ENCODE measurements at regions not wholly inside any gene's neighbourhood (a gene's known extent, or its start where the extent isn't known, plus 50 kb on each side); places are given as distances from the start of the nearest gene placed in this dataset.

DNA sequence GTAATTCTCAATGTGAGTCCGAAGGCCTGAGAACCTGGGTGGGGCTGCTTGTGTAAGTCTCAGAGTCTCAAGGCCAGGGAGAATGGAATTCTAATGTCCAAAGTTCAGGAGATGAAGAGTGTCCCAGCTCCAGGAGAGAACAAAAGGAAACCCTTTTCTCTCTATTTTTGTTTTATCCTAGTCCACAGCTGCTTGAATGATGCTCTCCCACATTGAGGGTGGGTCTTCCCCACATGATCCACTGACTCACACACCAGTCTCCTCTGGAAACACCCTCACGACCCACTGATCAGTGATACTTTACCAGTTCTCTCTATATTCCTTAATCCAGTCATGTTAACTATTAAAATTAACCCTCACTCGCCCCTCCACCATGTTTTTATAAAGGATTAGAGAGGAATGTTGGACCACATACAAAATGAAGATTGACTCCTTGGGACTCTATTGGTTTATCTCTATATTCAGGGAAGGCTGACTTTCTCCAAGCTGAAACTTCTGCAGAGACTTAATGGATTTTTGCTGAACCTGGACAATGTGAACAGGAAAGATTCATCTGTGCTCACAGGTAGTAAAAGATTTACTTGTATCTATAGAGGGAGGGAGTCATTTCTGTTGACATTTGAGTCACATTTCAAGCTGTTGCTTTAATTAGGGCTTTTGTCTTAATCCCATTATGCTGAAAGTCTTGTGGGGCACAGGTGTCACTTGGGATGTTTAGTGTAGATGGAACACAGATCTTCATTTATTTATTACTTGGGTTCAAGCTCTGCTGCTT is 1061.0 kb upstream of the TMEM132C start:
- no peak for DNase-seq
- no peaks in the 10 kb centered on the region for H3K36me3 ChIP-seq
- no peak for TF ChIP-seq POLR2A (IDR thresholded peaks at IDR 0.05)
- TF ChIP-seq, protein P1, sequence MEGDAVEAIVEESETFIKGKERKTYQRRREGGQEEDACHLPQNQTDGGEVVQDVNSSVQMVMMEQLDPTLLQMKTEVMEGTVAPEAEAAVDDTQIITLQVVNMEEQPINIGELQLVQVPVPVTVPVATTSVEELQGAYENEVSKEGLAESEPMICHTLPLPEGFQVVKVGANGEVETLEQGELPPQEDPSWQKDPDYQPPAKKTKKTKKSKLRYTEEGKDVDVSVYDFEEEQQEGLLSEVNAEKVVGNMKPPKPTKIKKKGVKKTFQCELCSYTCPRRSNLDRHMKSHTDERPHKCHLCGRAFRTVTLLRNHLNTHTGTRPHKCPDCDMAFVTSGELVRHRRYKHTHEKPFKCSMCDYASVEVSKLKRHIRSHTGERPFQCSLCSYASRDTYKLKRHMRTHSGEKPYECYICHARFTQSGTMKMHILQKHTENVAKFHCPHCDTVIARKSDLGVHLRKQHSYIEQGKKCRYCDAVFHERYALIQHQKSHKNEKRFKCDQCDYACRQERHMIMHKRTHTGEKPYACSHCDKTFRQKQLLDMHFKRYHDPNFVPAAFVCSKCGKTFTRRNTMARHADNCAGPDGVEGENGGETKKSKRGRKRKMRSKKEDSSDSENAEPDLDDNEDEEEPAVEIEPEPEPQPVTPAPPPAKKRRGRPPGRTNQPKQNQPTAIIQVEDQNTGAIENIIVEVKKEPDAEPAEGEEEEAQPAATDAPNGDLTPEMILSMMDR (IDR thresholded peaks at IDR 0.05 in 8 of 11, conservative IDR thresholded peaks at IDR 0.05 in 3 of 11): no peak
- no peak for TF ChIP-seq POLR2AphosphoS5 (IDR thresholded peaks at IDR 0.05)
- H3K27me3 ChIP-seq (replicated peaks in 1 of 7): no peaks in the 10 kb centered on the region
- intact Hi-C loops (cut with DNase I; ENCODE audit: low total_unique reads): no loop called here
- WGBS, 5 donors: 51 to 64% (median 59%) methylated on average over 3 of the region's 3 CpGs
- no peaks in the 10 kb centered on the region for H3K4me1 ChIP-seq
- H3K9me3 ChIP-seq: peaks cover 0 to 6% (median 0%) of the 10 kb centered on the region in 8 donors
- no peak overlapping the region for H3K27ac ChIP-seq
- H3K4me3 ChIP-seq: no peak overlapping the region

- no peaks in the 10 kb centered on the region for H3K4me1 ChIP-seq
- TF ChIP-seq, protein P1 (IDR thresholded peaks at IDR 0.05 in 8 of 11, conservative IDR thresholded peaks at IDR 0.05 in 3 of 11): no peak
- TF ChIP-seq POLR2A (IDR thresholded peaks at IDR 0.05) (no peak), POLR2AphosphoS5 (IDR thresholded peaks at IDR 0.05) (no peak)
- peaks cover 0 to 14% (median 0%) of the 10 kb centered on the region in 8 donors for H3K9me3 ChIP-seq
- WGBS, 5 donors: 81 to 95% (median 88%) methylated on average over 2 of the region's 2 CpGs
- H3K36me3 ChIP-seq: no peaks in the 10 kb centered on the region
- H3K27me3 ChIP-seq (replicated peaks in 1 of 7): no peaks in the 10 kb centered on the region
- DNase-seq: no peak
- H3K27ac ChIP-seq: no peak overlapping the region
- H3K4me3 ChIP-seq: no peak overlapping the region
- intact Hi-C loops (cut with DNase I; ENCODE audit: low total_unique reads): no loop called here
Observed at GRCh38 chr12:127209318-127209717, 1057.7 kb upstream of the TMEM132C start.

- no peaks in the 10 kb centered on the region for H3K4me1 ChIP-seq
- H3K4me3 ChIP-seq: no peak overlapping the region
- H3K36me3 ChIP-seq: no peaks in the 10 kb centered on the region
- WGBS, 5 donors: 59 to 76% (median 72%) methylated on average over 3 of the region's 3 CpGs
- H3K27me3 ChIP-seq (replicated peaks in 1 of 7): no peaks in the 10 kb centered on the region
- H3K27ac ChIP-seq: no peak overlapping the region
- TF ChIP-seq POLR2AphosphoS5 (IDR thresholded peaks at IDR 0.05) (no peak), POLR2A (IDR thresholded peaks at IDR 0.05) (no peak)
- TF ChIP-seq, protein P1 (IDR thresholded peaks at IDR 0.05 in 8 of 11, conservative IDR thresholded peaks at IDR 0.05 in 3 of 11): no peak
- DNase-seq: no peak
- peaks cover 0 to 14% (median 0%) of the 10 kb centered on the region in 8 donors for H3K9me3 ChIP-seq
- intact Hi-C loops (cut with DNase I; ENCODE audit: low total_unique reads): no loop called here
Observed at GRCh38 chr12:127214186-127214585, 1052.8 kb upstream of the TMEM132C start.

DNA sequence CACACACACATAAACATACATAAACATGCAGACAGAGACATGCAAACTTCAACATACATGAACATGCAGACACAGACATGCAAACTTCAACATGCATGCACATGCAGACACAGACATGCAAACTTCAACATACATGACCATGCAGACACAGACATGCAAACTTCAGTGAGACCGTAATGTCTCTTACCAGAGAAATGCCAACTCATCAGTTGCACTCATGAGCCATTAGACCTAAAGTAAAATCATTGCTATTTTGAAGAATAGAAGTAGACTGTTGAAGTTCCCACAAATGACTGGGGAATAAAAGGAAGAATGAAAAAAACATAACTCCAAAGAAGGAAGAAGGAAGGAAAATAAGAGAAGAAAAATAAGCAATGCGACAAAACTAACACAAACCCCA is 1044.0 kb upstream of the TMEM132C start:
- H3K36me3 ChIP-seq: no peaks in the 10 kb centered on the region
- no peaks in the 10 kb centered on the region for H3K9me3 ChIP-seq
- intact Hi-C loops (cut with DNase I; ENCODE audit: low total_unique reads): no loop called here
- peaks cover 0 to 5% (median 0%) of the 10 kb centered on the region in 7 donors for H3K27me3 ChIP-seq (replicated peaks in 1 of 7)
- H3K4me3 ChIP-seq: no peak overlapping the region
- WGBS, 5 donors: 92 to 99% (median 97%) methylated on average over 2 of the region's 2 CpGs
- no peaks in the 10 kb centered on the region for H3K4me1 ChIP-seq
- DNase-seq: no peak
- TF ChIP-seq, protein P1 (IDR thresholded peaks at IDR 0.05 in 8 of 11, conservative IDR thresholded peaks at IDR 0.05 in 3 of 11): no peak
- TF ChIP-seq POLR2AphosphoS5 (IDR thresholded peaks at IDR 0.05) (no peak), POLR2A (IDR thresholded peaks at IDR 0.05) (no peak)
- H3K27ac ChIP-seq: no peak overlapping the region
